ENCODE measurements at regions not wholly inside any gene's neighbourhood (a gene's known extent, or its start where the extent isn't known, plus 50 kb on each side); places are given as distances from the start of the nearest gene placed in this dataset.

DNA sequence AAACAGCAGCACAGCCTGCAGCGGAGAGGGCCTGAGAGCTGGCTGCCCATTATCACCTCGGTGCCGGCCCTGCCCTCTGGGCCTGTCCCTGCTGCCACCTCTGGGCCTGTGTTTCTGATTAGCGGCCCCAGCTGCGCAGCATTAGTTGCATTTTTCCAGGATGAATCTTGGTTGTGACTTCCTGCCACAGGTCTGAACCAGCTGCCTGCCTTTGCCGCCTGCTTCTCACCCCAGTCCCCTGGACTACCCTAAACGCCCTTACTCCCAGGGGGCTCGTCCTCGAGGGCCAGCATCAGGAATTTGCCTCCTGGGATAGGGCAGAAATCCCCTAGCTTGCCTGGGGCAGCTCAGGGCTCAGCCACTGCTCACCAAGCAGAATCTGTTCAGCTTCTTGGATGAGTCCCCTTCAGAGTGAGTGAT, 342.8 kb downstream of the DYSF start:
- peaks cover 0 to 31% of the 10 kb centered on the region in 2 experiments; a peak in 1 of 5 replicates for H3K27me3 ChIP-seq (ENCODE audit: control insufficient read depth in 2 of 2, insufficient read depth in 2 of 2, low read length in 2 of 2)
- peaks cover 3% of the 10 kb centered on the region for H3K9me1 ChIP-seq (ENCODE audit: control insufficient read depth, insufficient read depth, low read length)
- POLR2A ChIA-PET: no interaction called here
- no peak overlapping the region for H3K9ac ChIP-seq (ENCODE audit: insufficient read depth in 1 of 2, low read depth in 2 of 2, low read length in 2 of 2)
- no peak overlapping the region for H3K27ac ChIP-seq (ENCODE audit: extremely low read depth, low read depth, low read length)
- intact Hi-C loops (cut with micrococcal nuclease): loop anchor here (5.0 kb wide), 1 partner anchor 179 kb away; no protein-coding TSS in a partner anchor
- TF ChIP-seq CREB1 (IDR thresholded peaks at IDR 0.05): no peak
- no peak for TF ChIP-seq CREB1 (CRISPR knock-in tag; IDR thresholded peaks at IDR 0.05)
- no peak for TF ChIP-seq JUN (IDR thresholded peaks at IDR 0.05; ENCODE audit: borderline replicate concordance, low read depth, low read length)
- TF ChIP-seq JUN (CRISPR knock-in tag; IDR thresholded peaks at IDR 0.05; ENCODE audit: borderline replicate concordance): no peak
- no peak for TF ChIP-seq FOXJ2 (tag; IDR thresholded peaks at IDR 0.05)
- TF ChIP-seq GTF2F1 (IDR thresholded peaks at IDR 0.05; ENCODE audit: low read depth, low read length): no peak
- TF ChIP-seq, protein P1, sequence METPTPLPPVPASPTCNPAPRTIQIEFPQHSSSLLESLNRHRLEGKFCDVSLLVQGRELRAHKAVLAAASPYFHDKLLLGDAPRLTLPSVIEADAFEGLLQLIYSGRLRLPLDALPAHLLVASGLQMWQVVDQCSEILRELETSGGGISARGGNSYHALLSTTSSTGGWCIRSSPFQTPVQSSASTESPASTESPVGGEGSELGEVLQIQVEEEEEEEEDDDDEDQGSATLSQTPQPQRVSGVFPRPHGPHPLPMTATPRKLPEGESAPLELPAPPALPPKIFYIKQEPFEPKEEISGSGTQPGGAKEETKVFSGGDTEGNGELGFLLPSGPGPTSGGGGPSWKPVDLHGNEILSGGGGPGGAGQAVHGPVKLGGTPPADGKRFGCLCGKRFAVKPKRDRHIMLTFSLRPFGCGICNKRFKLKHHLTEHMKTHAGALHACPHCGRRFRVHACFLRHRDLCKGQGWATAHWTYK (CRISPR knock-in tag; IDR thresholded peaks at IDR 0.05): no peak
- no peak for TF ChIP-seq SMAD4 (CRISPR knock-in tag; conservative IDR thresholded peaks at IDR 0.05)
- TF ChIP-seq SNRNP70 (optimal IDR thresholded peaks at IDR 0.05; ENCODE audit: low read depth, low read length): no peak
- TF ChIP-seq MAFK (IDR thresholded peaks at IDR 0.05; ENCODE audit: low read length): no peak
- no peak for TF ChIP-seq CXXC5 (CRISPR knock-in tag; IDR thresholded peaks at IDR 0.05)
- TF ChIP-seq, protein P2, sequence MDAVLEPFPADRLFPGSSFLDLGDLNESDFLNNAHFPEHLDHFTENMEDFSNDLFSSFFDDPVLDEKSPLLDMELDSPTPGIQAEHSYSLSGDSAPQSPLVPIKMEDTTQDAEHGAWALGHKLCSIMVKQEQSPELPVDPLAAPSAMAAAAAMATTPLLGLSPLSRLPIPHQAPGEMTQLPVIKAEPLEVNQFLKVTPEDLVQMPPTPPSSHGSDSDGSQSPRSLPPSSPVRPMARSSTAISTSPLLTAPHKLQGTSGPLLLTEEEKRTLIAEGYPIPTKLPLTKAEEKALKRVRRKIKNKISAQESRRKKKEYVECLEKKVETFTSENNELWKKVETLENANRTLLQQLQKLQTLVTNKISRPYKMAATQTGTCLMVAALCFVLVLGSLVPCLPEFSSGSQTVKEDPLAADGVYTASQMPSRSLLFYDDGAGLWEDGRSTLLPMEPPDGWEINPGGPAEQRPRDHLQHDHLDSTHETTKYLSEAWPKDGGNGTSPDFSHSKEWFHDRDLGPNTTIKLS (IDR thresholded peaks at IDR 0.05; ENCODE audit: borderline replicate concordance, low read depth): no peak
- no peak for TF ChIP-seq PTBP1 (IDR thresholded peaks at IDR 0.05; ENCODE audit: low read depth, low read length)
- no peak for TF ChIP-seq GATAD2B (IDR thresholded peaks at IDR 0.05; ENCODE audit: borderline replicate concordance)
- no peak for TF ChIP-seq ZNF696 (CRISPR knock-in tag; conservative IDR thresholded peaks at IDR 0.05)
- TF ChIP-seq GATAD2A (IDR thresholded peaks at IDR 0.05): no peak
- TF ChIP-seq, protein P3, sequence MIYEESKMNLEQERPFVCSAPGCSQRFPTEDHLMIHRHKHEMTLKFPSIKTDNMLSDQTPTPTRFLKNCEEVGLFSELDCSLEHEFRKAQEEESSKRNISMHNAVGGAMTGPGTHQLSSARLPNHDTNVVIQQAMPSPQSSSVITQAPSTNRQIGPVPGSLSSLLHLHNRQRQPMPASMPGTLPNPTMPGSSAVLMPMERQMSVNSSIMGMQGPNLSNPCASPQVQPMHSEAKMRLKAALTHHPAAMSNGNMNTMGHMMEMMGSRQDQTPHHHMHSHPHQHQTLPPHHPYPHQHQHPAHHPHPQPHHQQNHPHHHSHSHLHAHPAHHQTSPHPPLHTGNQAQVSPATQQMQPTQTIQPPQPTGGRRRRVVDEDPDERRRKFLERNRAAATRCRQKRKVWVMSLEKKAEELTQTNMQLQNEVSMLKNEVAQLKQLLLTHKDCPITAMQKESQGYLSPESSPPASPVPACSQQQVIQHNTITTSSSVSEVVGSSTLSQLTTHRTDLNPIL (CRISPR knock-in tag; IDR thresholded peaks at IDR 0.05): no peak
- no peaks in the 10 kb centered on the region for H3K4me1 ChIP-seq (replicated peaks in 1 of 2; ENCODE audit: control insufficient read depth in 2 of 2, insufficient read depth in 2 of 2, low read length in 2 of 2)
- CTCF ChIA-PET (ENCODE audit: low intra/inter-chr PET ratio): no interaction called here
- no peaks in the 10 kb centered on the region for H3K79me2 ChIP-seq (ENCODE audit: control insufficient read depth, insufficient read depth, low read length)
- H3K4me2 ChIP-seq (ENCODE audit: insufficient read depth, low read length): no peak overlapping the region
- no peak for FAIRE-seq
- 0 out of 2 replicates have a peak, but pooled peaks cover 7% of the 10 kb centered on the region for H4K20me1 ChIP-seq (replicated peaks; ENCODE audit: control insufficient read depth, insufficient read depth, low read length)
- H2AFZ ChIP-seq (ENCODE audit: low read depth, low read length): no peak overlapping the region
- no peaks in the 10 kb centered on the region for H3K36me3 ChIP-seq (ENCODE audit: control insufficient read depth, insufficient read depth, low read length)
- H3K4me3 ChIP-seq: no peak overlapping the region
- DNase-seq (ENCODE audit: extremely low read depth in 1 of 4, low spot score in 3 of 4): no peak
- no TSS peak for BruUV-seq (replicated peaks)
- no peaks in the 10 kb centered on the region for H3K9me3 ChIP-seq (replicated peaks; ENCODE audit: control insufficient read depth, insufficient read depth, low read depth, low read length)
- in situ Hi-C loops (cut with MboI): no loop called here
- WGBS (ENCODE audit: insufficient coverage, low coverage, missing lambda C conversion rate): 0% methylated on average over 7 of the region's 9 CpGs
- ATAC-seq: no peak

All from K562 (cell line).